GM12891 (cell line): ENCODE measurements at regions not wholly inside any gene's neighbourhood (a gene's known extent, or its start where the extent isn't known, plus 50 kb on each side); places are given as distances from the start of the nearest gene placed in this dataset.

Source experiments
- PAX5 ChIP-seq: IDR thresholded peaks from 2 replicates; pipeline ENCODE4 v1.6.1; 2011; ENCODE audit warnings: low read length, moderate library complexity, mild to moderate bottlenecking; ENCODE audit not compliant: insufficient read depth, severe bottlenecking
- POLR2A ChIP-seq: IDR thresholded peaks from 2 replicates; pipeline ENCODE4 v1.6.1; 2011; ENCODE audit warnings: low read depth, low read length, control low read depth
- POLR2AphosphoS5 ChIP-seq: IDR thresholded peaks from 2 replicates; pipeline ENCODE4 v1.6.1; 2011; ENCODE audit warnings: low read depth, low read length, control low read depth
- SPI1 ChIP-seq: IDR thresholded peaks from 2 replicates; pipeline ENCODE4 v1.6.1; 2011; ENCODE audit warnings: low read depth, low read length, control low read depth
- TAF1 ChIP-seq: IDR thresholded peaks from 2 replicates; pipeline ENCODE4 v1.6.1; 2011; ENCODE audit warnings: low read depth, low read length, control low read depth

DNA sequence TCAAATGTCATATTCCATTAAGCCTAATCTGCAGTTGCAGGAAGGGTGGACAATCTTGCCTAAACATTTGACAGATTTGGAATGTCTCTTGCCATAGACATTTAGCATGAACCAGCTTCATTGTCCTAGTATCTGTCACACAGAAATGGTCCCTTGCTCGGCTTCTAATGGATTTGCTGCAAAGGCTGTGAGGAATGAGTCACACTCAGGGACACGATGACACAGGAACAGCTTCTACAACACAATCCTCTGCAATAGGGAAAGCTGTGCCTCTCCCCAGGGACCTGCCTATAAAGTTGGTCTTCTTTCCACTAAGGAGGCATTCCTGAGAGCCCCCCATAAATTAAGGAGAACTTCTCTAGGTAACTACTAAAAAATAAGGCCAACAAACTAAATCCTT is 155.1 kb upstream of the L3MBTL4 start:
- no peak for TF ChIP-seq POLR2A
- TF ChIP-seq TAF1 = no peak
- no peak for TF ChIP-seq SPI1
- no peak for TF ChIP-seq POLR2AphosphoS5
- TF ChIP-seq PAX5 = no peak
